ENCODE measurements at regions not wholly inside any gene's neighbourhood (a gene's known extent, or its start where the extent isn't known, plus 50 kb on each side); places are given as distances from the start of the nearest gene placed in this dataset.

- Histone ChIP-seq H3K23ac (ENCODE audit: low read depth, low read length) (no peak overlapping the region), H3K4me1 (ENCODE audit: control insufficient read depth, insufficient read depth, low read length) (no peaks in the 10 kb centered on the region), H3K4me2 (ENCODE audit: low read depth, low read length) (no peak overlapping the region), H3K14ac (replicated peaks; ENCODE audit: low read depth, low read length) (no peak overlapping the region), H3K79me1 (ENCODE audit: low read depth in 1 of 2, low read length in 2 of 2) (no peaks in the 10 kb centered on the region), H2BK5ac (ENCODE audit: low read depth, low read length, poor library complexity, severe bottlenecking) (no peak overlapping the region), H3K4me3 (ENCODE audit: insufficient read depth, low read depth, low read length) (no peak overlapping the region), H2BK20ac (ENCODE audit: low read depth, low read length) (no peak overlapping the region), H3K9ac (ENCODE audit: low read depth, low read length) (no peak overlapping the region), H3K27me3 (ENCODE audit: control insufficient read depth, insufficient read depth, low read length) (no peaks in the 10 kb centered on the region), H2AK5ac (ENCODE audit: low read depth, low read length) (no peak overlapping the region), H4K5ac (ENCODE audit: low read depth, low read length) (no peak overlapping the region), H2BK15ac (ENCODE audit: low read depth, low read length) (no peak overlapping the region), H3K4ac (ENCODE audit: low read depth, low read length) (no peak overlapping the region), H4K20me1 (ENCODE audit: insufficient read depth, low read length) (no peaks in the 10 kb centered on the region), H3K9me1 (ENCODE audit: insufficient read depth, low read length) (no peaks in the 10 kb centered on the region), H4K91ac (ENCODE audit: insufficient read depth, low read depth, low read length) (no peak overlapping the region), H3K27ac (ENCODE audit: insufficient read depth, low read length) (no peak overlapping the region), H4K8ac (ENCODE audit: low read depth in 2 of 2, low read length in 2 of 2) (no peak overlapping the region), H3K56ac (ENCODE audit: extremely low read depth, insufficient read depth, low read length) (no peak overlapping the region), H3K9me3 (ENCODE audit: control insufficient read depth, insufficient read depth, low read length) (peaks cover 58% of the 10 kb centered on the region), H3K36me3 (ENCODE audit: control insufficient read depth, insufficient read depth, low read length) (no peaks in the 10 kb centered on the region), H2AK9ac (replicated peaks; ENCODE audit: low read depth, low read length, poor library complexity) (no peak overlapping the region), H2AFZ (replicated peaks; ENCODE audit: low read length, poor library complexity) (no peak overlapping the region), H2BK120ac (ENCODE audit: low read depth, low read length) (no peak overlapping the region), H3K18ac (ENCODE audit: low read depth, low read length) (no peak overlapping the region)
- POLR2A ChIA-PET (ENCODE audit: unreplicated experiment), result no interaction called here
- TF ChIP-seq, protein P1, sequence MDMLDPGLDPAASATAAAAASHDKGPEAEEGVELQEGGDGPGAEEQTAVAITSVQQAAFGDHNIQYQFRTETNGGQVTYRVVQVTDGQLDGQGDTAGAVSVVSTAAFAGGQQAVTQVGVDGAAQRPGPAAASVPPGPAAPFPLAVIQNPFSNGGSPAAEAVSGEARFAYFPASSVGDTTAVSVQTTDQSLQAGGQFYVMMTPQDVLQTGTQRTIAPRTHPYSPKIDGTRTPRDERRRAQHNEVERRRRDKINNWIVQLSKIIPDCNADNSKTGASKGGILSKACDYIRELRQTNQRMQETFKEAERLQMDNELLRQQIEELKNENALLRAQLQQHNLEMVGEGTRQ (IDR thresholded peaks at IDR 0.05; ENCODE audit: low read depth, low read length), result no peak
- TF ChIP-seq, protein P2, sequence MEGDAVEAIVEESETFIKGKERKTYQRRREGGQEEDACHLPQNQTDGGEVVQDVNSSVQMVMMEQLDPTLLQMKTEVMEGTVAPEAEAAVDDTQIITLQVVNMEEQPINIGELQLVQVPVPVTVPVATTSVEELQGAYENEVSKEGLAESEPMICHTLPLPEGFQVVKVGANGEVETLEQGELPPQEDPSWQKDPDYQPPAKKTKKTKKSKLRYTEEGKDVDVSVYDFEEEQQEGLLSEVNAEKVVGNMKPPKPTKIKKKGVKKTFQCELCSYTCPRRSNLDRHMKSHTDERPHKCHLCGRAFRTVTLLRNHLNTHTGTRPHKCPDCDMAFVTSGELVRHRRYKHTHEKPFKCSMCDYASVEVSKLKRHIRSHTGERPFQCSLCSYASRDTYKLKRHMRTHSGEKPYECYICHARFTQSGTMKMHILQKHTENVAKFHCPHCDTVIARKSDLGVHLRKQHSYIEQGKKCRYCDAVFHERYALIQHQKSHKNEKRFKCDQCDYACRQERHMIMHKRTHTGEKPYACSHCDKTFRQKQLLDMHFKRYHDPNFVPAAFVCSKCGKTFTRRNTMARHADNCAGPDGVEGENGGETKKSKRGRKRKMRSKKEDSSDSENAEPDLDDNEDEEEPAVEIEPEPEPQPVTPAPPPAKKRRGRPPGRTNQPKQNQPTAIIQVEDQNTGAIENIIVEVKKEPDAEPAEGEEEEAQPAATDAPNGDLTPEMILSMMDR (conservative IDR thresholded peaks at IDR 0.05; ENCODE audit: low read depth, low read length), result no peak
- TF ChIP-seq FOS (IDR thresholded peaks at IDR 0.05; ENCODE audit: low read depth, low read length), result no peak
- TF ChIP-seq RCOR1 (IDR thresholded peaks at IDR 0.05; ENCODE audit: insufficient replicate concordance, low read length), result no peak
- no peak for TF ChIP-seq MAFK (IDR thresholded peaks at IDR 0.05; ENCODE audit: low read depth, low read length)
- no peak for TF ChIP-seq MAZ (IDR thresholded peaks at IDR 0.05; ENCODE audit: borderline replicate concordance, low read depth, low read length)
- no peak for TF ChIP-seq MXI1 (IDR thresholded peaks at IDR 0.05; ENCODE audit: borderline replicate concordance, low read depth, low read length)
- no peak for TF ChIP-seq NFE2L2 (IDR thresholded peaks at IDR 0.05; ENCODE audit: low read depth, low read length)
- TF ChIP-seq, protein P3, sequence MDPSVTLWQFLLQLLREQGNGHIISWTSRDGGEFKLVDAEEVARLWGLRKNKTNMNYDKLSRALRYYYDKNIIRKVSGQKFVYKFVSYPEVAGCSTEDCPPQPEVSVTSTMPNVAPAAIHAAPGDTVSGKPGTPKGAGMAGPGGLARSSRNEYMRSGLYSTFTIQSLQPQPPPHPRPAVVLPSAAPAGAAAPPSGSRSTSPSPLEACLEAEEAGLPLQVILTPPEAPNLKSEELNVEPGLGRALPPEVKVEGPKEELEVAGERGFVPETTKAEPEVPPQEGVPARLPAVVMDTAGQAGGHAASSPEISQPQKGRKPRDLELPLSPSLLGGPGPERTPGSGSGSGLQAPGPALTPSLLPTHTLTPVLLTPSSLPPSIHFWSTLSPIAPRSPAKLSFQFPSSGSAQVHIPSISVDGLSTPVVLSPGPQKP (IDR thresholded peaks at IDR 0.05; ENCODE audit: borderline replicate concordance, low read depth, low read length), result no peak
- TF ChIP-seq CEBPB (IDR thresholded peaks at IDR 0.05; ENCODE audit: low read depth, low read length), result no peak
- TF ChIP-seq RFX5 (IDR thresholded peaks at IDR 0.05; ENCODE audit: low read depth, low read length), result no peak
- TF ChIP-seq RAD21 (IDR thresholded peaks at IDR 0.05; ENCODE audit: low read length), result no peak
- no peak for TF ChIP-seq POLR2A (IDR thresholded peaks at IDR 0.05; ENCODE audit: low read depth, low read length)
- no peak for TF ChIP-seq SMC3 (IDR thresholded peaks at IDR 0.05; ENCODE audit: low read depth, low read length)
- no peak for TF ChIP-seq BHLHE40 (IDR thresholded peaks at IDR 0.05; ENCODE audit: low read depth, low read length)
- no peak for TF ChIP-seq CHD1 (IDR thresholded peaks at IDR 0.05; ENCODE audit: low read depth, low read length)
- intact Hi-C loops (cut with micrococcal nuclease), result no loop called here
- WGBS, 2 experiments (ENCODE audit: extremely low coverage in 2 of 2, insufficient read length in 1 of 2), result 20% methylated on average over 1 of the region's 9 CpGs; no CpG with 5 or more reads in 1 of the 2 experiments
- ATAC-seq (ENCODE audit: low read depth) (no peak), DNase-seq (no peak)
- no TSS peak for BruUV-seq (replicated peaks)
- in situ Hi-C loops (cut with MboI; ENCODE audit: low sequenced_read_pairs), result no loop called here
- dilution Hi-C loops (cut with HindIII; ENCODE audit: low sequenced_read_pairs, unreplicated experiment), result no loop called here
- CTCF ChIA-PET, result no interaction called here
Measured at GRCh38 chr1:4463631-4464030, 190.8 kb upstream of the AJAP1 start.
